HEK293 (cell line): ENCODE measurements at regions not wholly inside any gene's neighbourhood (a gene's known extent, or its start where the extent isn't known, plus 50 kb on each side); places are given as distances from the start of the nearest gene placed in this dataset.

Experiments used
- CTCF ChIA-PET: fragments of 350-600 bp; formaldehyde crosslinking; extraction: SDS; loops from one replicate; lab custom pipeline; 2021; ENCODE audit warnings: antibody characterized with exemption; lab: Yijun Ruan, JAX
- POLR2A ChIA-PET: fragments of 300-600 bp; formaldehyde crosslinking; extraction: SDS; loops from one replicate; lab custom pipeline; 2020; ENCODE audit warnings: antibody characterized with exemption, inconsistent platforms; lab: Yijun Ruan, JAX
- H3K27ac ChIP-seq: fragments of 200-500 bp; sonication (Bioruptor generic); 2 replicates; pipeline ENCODE4 v1.5.1; 2014; ENCODE audit warnings: low read depth, low read length, control low read depth, inconsistent platforms; ENCODE audit errors: extremely low read depth
- H3K36me3 ChIP-seq, 2 experiments: fragments of 200-500 bp in 1 of 2; sonication (Bioruptor generic) in 1 of 2; 1 replicate in 1 of 2; 2 replicates in 1 of 2; pipeline ENCODE4 v1.5.1; 2014 to 2017; ENCODE audit warnings: inconsistent platforms in 2 of 2, low read length in 2 of 2; ENCODE audit not compliant: control insufficient read depth in 2 of 2, insufficient read depth in 1 of 2
- H3K4me1 ChIP-seq: fragments of 200-500 bp; sonication (Bioruptor generic); 2 replicates; pipeline ENCODE4 v1.5.1; 2014; ENCODE audit warnings: mild to moderate bottlenecking, low read length, inconsistent platforms; ENCODE audit not compliant: control insufficient read depth, insufficient read depth
- H3K4me3 ChIP-seq: 2 replicates; pipeline ENCODE4 v1.5.1; 2011; ENCODE audit warnings: low read depth, mild to moderate bottlenecking, control low read depth, low read length, moderate library complexity
- H3K9me3 ChIP-seq: fragments of 200-500 bp; sonication (Bioruptor generic); 2 replicates; pipeline ENCODE4 v1.5.1; 2014; ENCODE audit warnings: low read depth, low read length, inconsistent platforms; ENCODE audit not compliant: control insufficient read depth, insufficient read depth
- GFI1B ChIP-seq: fragments of 450-650 bp; formaldehyde crosslinking; IDR thresholded peaks from 2 replicates; pipeline ENCODE4 v1.5.1; 2016; ENCODE audit warnings: missing biosample characterization, missing genetic modification characterization
- HOXA7 ChIP-seq: sonication (generic); formaldehyde crosslinking; IDR thresholded peaks from 2 replicates; pipeline ENCODE4 v1.8.1; 2022; ENCODE audit warnings: missing genetic modification reagents, borderline replicate concordance
- YY1 ChIP-seq: fragments of 450-650 bp; formaldehyde crosslinking; IDR thresholded peaks from 2 replicates; pipeline ENCODE4 v1.5.1; 2018; ENCODE audit warnings: missing biosample characterization, missing genetic modification characterization
- ZFHX2 ChIP-seq: fragments of 450-650 bp; formaldehyde crosslinking; conservative IDR thresholded peaks from 2 replicates; pipeline ENCODE4 v1.5.1; 2016; ENCODE audit warnings: missing biosample characterization, missing genetic modification characterization
- ZIC2 ChIP-seq: fragments of 450-650 bp; formaldehyde crosslinking; IDR thresholded peaks from 2 replicates; pipeline ENCODE4 v1.5.1; 2016; ENCODE audit warnings: missing biosample characterization, missing genetic modification characterization
- ZNF112 ChIP-seq: fragments of 450-650 bp; formaldehyde crosslinking; IDR thresholded peaks from 2 replicates; pipeline ENCODE4 v1.5.0; 2017; ENCODE audit warnings: missing biosample characterization, missing genetic modification characterization
- ZNF132 ChIP-seq: fragments of 450-650 bp; formaldehyde crosslinking; IDR thresholded peaks from 2 replicates; pipeline ENCODE4 v1.5.1; 2017; ENCODE audit warnings: missing biosample characterization, missing genetic modification characterization, borderline replicate concordance
- ZNF140 ChIP-seq: fragments of 450-650 bp; formaldehyde crosslinking; IDR thresholded peaks from 2 replicates; pipeline ENCODE4 v1.5.1; 2016; ENCODE audit warnings: missing biosample characterization, missing genetic modification characterization
- ZNF155 ChIP-seq: fragments of 450-650 bp; formaldehyde crosslinking; IDR thresholded peaks from 2 replicates; pipeline ENCODE4 v1.5.1; 2016; ENCODE audit warnings: missing biosample characterization, missing genetic modification characterization
- ZNF239 ChIP-seq: fragments of 450-650 bp; formaldehyde crosslinking; IDR thresholded peaks from 2 replicates; pipeline ENCODE4 v1.5.1; 2016; ENCODE audit warnings: missing biosample characterization, missing genetic modification characterization
- ZNF341 ChIP-seq: fragments of 450-650 bp; formaldehyde crosslinking; IDR thresholded peaks from 2 replicates; pipeline ENCODE4; 2016; ENCODE audit warnings: low read depth, missing biosample characterization, missing genetic modification characterization
- ZNF37A ChIP-seq: fragments of 450-650 bp; IDR thresholded peaks from 2 replicates; pipeline ENCODE4 v1.5.1; 2018; ENCODE audit warnings: missing biosample characterization, missing genetic modification characterization
- ZNF488 ChIP-seq: fragments of 450-650 bp; formaldehyde crosslinking; IDR thresholded peaks from 2 replicates; pipeline ENCODE4 v1.5.1; 2016; ENCODE audit warnings: missing biosample characterization, missing genetic modification characterization
- ZNF513 ChIP-seq: fragments of 450-650 bp; IDR thresholded peaks from 2 replicates; pipeline ENCODE4 v1.5.1; 2018; ENCODE audit warnings: missing biosample characterization, missing genetic modification characterization
- ZNF544 ChIP-seq: fragments of 450-650 bp; formaldehyde crosslinking; IDR thresholded peaks from 2 replicates; pipeline ENCODE4 v1.5.0; 2017; ENCODE audit warnings: missing biosample characterization, missing genetic modification characterization
- ZNF548 ChIP-seq: fragments of 450-650 bp; formaldehyde crosslinking; IDR thresholded peaks from 2 replicates; pipeline ENCODE4 v1.5.1; 2016; ENCODE audit warnings: missing biosample characterization, missing genetic modification characterization
- ZNF571 ChIP-seq: fragments of 450-650 bp; formaldehyde crosslinking; IDR thresholded peaks from 2 replicates; pipeline ENCODE4 v1.5.0; 2017; ENCODE audit warnings: missing biosample characterization, missing genetic modification characterization
- ZNF624 ChIP-seq: fragments of 450-650 bp; formaldehyde crosslinking; IDR thresholded peaks from 2 replicates; pipeline ENCODE4 v1.5.1; 2017; ENCODE audit warnings: missing biosample characterization, missing genetic modification characterization
- TF ChIP-seq, protein P1 (sequence below): fragments of 450-650 bp; formaldehyde crosslinking; IDR thresholded peaks from 2 replicates; pipeline ENCODE4 v1.5.1; 2017; ENCODE audit warnings: missing biosample characterization, missing genetic modification characterization
- TF ChIP-seq, protein P2 (sequence below): fragments of 450-650 bp; formaldehyde crosslinking; IDR thresholded peaks from 2 replicates; pipeline ENCODE4 v1.5.1; 2016; ENCODE audit warnings: missing biosample characterization, missing genetic modification characterization
- TF ChIP-seq, protein P3 (sequence below): IDR thresholded peaks from 2 replicates; pipeline ENCODE4 v1.6.1; 2011; ENCODE audit warnings: mild to moderate bottlenecking, low read depth, low read length, borderline replicate concordance

- H3K27ac ChIP-seq, result no peak overlapping the region
- no peaks in the 10 kb centered on the region for H3K9me3 ChIP-seq
- TF ChIP-seq, protein P1, sequence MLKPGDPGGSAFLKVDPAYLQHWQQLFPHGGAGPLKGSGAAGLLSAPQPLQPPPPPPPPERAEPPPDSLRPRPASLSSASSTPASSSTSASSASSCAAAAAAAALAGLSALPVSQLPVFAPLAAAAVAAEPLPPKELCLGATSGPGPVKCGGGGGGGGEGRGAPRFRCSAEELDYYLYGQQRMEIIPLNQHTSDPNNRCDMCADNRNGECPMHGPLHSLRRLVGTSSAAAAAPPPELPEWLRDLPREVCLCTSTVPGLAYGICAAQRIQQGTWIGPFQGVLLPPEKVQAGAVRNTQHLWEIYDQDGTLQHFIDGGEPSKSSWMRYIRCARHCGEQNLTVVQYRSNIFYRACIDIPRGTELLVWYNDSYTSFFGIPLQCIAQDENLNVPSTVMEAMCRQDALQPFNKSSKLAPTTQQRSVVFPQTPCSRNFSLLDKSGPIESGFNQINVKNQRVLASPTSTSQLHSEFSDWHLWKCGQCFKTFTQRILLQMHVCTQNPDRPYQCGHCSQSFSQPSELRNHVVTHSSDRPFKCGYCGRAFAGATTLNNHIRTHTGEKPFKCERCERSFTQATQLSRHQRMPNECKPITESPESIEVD (tag by site-specific recombination), result no peak
- TF ChIP-seq YY1 (tag by site-specific recombination), result no peak
- no peak for TF ChIP-seq ZIC2 (tag by site-specific recombination)
- no peaks in the 10 kb centered on the region for H3K4me1 ChIP-seq
- POLR2A ChIA-PET, result no interaction called here
- no peaks in the 10 kb centered on the region for H3K36me3 ChIP-seq
- H3K4me3 ChIP-seq, result no peak overlapping the region
- CTCF ChIA-PET, result no interaction called here
Measured at GRCh38 chr16:62963846-62964245, 927.6 kb upstream of the CDH8 start.

DNA sequence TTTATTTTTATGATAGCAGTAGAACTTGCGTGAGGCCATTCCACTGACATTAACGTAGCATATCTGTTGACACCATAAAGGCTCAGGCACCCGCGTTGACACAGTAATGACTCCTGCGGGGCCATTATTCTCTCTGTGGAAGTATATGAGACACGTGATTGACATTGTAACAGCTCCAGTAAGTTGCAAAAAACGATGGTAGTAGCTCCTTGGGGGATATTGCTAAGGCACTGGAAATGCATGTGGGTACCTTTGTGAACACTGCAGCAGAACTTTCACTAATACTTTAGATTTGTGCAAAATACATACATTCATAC is 918.8 kb upstream of the CDH8 start:
- H3K4me3 ChIP-seq, result no peak overlapping the region
- H3K9me3 ChIP-seq, result no peaks in the 10 kb centered on the region
- CTCF ChIA-PET, result no interaction called here
- POLR2A ChIA-PET, result no interaction called here
- H3K27ac ChIP-seq, result no peak overlapping the region
- TF ChIP-seq ZNF140 (tag by site-specific recombination) (no peak), ZNF112 (tag by site-specific recombination) (no peak), ZNF548 (tag by site-specific recombination) (no peak), ZNF155 (no peak), ZNF624 (no peak), HOXA7 (CRISPR knock-in tag) (no peak), GFI1B (tag by site-specific recombination) (no peak), ZNF571 (tag by site-specific recombination) (no peak), ZNF513 (tag by site-specific recombination) (no peak), ZNF239 (tag by site-specific recombination) (no peak), ZNF341 (tag by site-specific recombination) (no peak), ZNF37A (tag by site-specific recombination) (no peak), ZFHX2 (tag by site-specific recombination) (no peak), ZNF132 (no peak), ZNF488 (tag by site-specific recombination) (no peak), ZNF544 (tag by site-specific recombination) (no peak)
- TF ChIP-seq, protein P2, sequence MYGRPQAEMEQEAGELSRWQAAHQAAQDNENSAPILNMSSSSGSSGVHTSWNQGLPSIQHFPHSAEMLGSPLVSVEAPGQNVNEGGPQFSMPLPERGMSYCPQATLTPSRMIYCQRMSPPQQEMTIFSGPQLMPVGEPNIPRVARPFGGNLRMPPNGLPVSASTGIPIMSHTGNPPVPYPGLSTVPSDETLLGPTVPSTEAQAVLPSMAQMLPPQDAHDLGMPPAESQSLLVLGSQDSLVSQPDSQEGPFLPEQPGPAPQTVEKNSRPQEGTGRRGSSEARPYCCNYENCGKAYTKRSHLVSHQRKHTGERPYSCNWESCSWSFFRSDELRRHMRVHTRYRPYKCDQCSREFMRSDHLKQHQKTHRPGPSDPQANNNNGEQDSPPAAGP (tag by site-specific recombination), result no peak
- TF ChIP-seq, protein P3, sequence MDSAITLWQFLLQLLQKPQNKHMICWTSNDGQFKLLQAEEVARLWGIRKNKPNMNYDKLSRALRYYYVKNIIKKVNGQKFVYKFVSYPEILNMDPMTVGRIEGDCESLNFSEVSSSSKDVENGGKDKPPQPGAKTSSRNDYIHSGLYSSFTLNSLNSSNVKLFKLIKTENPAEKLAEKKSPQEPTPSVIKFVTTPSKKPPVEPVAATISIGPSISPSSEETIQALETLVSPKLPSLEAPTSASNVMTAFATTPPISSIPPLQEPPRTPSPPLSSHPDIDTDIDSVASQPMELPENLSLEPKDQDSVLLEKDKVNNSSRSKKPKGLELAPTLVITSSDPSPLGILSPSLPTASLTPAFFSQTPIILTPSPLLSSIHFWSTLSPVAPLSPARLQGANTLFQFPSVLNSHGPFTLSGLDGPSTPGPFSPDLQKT, result no peak
- H3K4me1 ChIP-seq, result no peaks in the 10 kb centered on the region
- no peaks in the 10 kb centered on the region for H3K36me3 ChIP-seq
